Midbrain (tissue), 1 donor: ENCODE measurements at regions not wholly inside any gene's neighbourhood (a gene's known extent, or its start where the extent isn't known, plus 50 kb on each side); places are given as distances from the start of the nearest gene placed in this dataset.
"Not testable (repeated sequence)": the region's sequence is repeated elsewhere in the genome, so short reads cannot be mapped to it uniquely, and the experiment has no call there.

Experiments used
- DNase-seq: peaks from one replicate; lab custom pipeline; 2025; lab: John Stamatoyannopoulos, UW

DNA sequence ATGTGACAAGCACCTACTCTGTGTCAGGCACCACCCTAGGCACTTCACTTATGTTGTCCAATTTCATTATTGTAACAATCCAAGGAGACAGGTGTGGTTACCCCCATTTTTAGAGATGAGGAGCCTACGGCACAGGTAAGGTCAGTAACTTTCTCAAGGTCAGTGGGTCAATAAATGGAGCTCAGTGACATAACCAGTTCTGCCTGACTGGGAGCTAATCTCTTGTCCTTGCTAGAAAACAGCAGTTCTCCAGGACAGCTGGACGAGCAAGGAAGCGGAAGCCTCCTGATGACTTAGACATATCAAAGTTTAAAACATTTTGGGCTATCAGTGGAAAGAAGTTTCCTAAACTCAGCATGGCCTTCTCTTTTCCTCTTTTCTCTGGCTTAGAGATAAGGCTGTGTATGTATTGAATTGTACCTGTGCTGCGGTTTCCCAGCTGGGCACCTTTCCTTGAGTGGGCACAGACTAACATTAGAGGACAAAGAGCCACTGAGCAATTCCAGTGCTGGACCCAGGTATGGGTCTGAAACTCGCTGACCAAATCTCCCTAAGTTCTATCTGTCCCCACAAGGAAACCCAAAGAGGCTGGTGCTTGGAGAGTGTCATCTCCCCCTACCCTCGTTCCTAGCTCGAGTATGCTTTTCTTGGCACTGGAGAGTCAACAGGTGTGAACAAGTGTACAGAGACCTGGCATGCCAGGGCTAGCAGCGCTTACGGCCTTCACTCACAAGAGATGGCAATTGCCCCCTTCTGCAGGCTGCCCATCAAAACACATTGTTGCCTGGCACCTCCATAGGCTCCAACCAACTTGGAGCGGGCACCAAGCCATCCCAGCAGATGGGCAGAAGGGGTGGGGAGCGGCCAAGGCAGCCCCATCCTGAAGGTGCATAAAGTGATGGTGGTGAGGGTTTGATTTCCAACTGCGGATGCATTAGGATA is 456.1 kb upstream of the PROX1 start:
- no peak for DNase-seq

DNA sequence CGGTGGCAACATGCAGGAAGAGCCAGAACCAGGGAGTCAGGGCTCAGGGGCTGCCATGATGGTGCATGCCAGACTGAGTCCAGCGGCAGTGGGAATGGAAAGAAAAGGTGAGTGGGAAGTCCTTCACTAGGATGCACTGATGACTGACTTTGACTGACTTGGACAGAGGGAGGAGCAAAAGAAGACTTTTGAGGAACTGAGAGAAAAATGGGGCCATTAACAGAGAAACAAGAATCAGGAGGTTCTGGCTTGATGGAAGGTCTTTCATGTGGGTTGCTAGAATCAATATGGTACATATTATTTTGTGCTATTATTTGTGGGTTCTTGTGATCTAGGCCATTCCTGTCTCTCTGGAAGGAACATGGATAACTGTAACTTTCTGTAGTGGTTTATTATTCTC is 454.6 kb upstream of the PROX1 start:
- no peak for DNase-seq

- no peak for DNase-seq
Measured at GRCh38 chr1:213535679-213536078, 452.1 kb upstream of the PROX1 start.

GRCh38 chr1:213538251-213538650 is 449.5 kb upstream of the PROX1 start:
- no peak for DNase-seq

GRCh38 chr1:213539464-213539863 is 448.3 kb upstream of the PROX1 start:
- DNase-seq, result no peak

GRCh38 chr1:213541641-213542040 is 446.1 kb upstream of the PROX1 start:
- DNase-seq, result no peak

DNA sequence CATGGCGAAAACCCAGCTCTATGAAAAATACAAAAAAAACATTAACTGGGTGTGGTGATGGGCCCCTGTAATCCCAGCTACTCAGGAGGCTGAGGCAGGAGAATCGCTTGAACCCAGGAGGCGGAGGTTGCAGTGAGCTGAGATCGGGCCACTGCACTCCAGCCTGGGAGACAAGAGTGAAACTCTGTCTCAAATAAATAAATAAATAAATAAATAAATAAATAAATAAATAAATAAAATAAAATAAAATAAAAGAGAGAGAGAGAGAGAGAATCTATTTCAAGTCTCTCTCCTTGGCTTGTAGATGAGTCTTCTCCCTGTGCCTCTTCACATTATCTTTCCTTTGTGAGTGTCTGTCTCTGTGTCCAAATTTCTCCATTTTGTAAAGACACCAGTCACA is 442.6 kb upstream of the PROX1 start:
- DNase-seq, result not testable (repeated sequence)

DNA sequence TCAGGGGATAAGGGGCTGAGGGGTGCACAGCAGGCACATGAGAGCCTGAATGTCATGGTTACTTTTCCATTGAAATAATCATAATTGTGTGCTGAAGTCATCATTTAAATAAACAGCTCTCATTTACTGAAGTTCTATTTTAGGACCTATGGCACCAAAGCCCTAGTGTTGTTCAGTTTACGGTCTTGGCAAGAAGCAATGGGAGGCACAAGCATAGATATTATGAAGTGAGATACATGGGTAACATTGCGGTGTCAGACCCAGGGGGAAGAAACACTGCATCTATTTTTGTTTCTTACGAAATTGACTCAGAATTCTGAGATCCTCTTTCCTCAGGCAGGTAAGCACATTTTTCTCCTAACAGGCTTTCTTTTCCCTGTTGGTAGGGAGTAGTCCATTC is 437.8 kb upstream of the PROX1 start:
- no peak for DNase-seq

DNA sequence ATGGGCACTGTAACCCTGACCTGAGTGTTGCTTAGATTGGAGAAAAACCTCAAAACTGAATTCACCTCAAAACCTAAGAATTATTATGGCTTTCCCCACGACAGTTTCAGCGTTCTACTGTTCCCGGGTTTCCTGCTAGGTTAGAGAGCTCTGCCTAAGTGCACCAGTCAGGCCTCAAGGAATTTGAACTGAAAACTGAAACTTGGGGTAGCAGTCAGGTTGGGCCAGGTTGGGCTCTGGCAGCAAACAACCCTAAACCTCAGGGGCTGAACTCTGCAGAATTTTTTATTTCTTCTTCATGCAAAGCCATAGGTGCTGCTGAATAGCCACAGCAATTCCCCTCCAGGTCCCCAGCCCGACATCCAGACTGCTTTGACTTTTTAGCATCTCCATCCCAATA is 437.0 kb upstream of the PROX1 start:
- DNase-seq, result no peak

- no peak for DNase-seq
Measured at GRCh38 chr1:213552045-213552444, 435.7 kb upstream of the PROX1 start.

- DNase-seq, result no peak
Measured at GRCh38 chr1:213560226-213560625, 427.5 kb upstream of the PROX1 start.

- DNase-seq, result no peak
Measured at GRCh38 chr1:213561870-213562269, 425.9 kb upstream of the PROX1 start.

DNA sequence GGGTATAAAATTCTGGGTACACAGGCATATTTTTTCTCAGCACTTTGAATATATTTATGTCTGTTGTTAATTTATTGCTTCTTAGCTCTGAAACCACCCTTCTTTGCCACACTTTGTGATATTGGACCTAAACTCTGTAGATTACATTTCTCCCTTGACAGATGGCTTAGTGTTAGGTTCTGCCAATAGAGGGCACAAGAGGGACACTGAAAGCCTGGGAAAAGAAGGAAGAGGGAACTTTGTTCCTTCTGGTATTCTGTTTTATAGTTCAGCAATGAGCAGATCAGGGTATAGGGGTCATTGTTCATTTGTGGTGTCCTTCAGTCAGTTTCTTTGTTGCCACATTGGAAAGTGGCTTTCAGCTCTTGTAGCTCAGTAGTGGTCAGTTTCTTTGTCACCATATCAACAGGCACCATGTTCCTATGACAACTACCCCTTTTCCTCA is 423.5 kb upstream of the PROX1 start:
- DNase-seq, result no peak

DNA sequence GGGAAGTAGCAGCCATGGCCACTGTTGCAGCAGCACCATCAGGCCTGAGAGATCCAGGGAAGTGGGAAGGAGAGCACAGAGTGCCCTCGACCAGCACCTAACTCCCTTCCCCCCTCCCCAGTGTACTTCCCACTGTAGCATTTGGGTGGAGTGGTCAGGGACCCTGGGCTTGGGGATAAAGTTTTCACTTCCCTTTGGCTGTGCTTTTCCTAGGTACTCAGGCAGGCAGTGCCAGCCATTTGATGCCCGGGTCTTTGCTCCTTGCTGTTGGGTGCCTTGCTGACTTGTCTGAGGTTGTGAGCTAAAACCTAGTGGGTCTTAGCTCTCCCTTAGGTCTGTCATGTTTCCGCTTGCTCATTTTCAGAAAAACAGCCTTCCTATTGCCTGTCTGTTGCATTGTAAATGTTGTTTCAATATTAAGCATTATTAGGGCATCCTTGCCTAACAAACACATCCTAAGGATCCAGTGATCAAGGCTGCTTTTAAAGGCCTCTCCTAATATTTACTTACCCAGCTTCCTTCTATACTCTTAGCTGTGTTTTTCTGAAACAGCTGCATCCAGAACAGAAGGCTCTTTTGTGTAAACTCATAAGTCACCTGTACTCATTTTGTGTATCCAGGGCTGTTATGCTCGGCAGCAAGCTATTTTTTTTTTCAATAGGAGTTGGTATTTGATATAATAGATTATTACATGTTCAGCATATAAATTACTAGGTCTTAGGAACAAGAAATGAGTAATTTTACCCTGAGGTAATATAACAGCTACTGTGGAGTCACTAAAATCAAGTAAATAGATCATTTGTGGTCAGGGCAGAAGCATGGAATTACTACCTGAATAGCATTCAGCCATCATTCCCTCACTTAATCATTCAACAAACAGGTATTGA is 418.6 kb upstream of the PROX1 start:
- no peak for DNase-seq

DNA sequence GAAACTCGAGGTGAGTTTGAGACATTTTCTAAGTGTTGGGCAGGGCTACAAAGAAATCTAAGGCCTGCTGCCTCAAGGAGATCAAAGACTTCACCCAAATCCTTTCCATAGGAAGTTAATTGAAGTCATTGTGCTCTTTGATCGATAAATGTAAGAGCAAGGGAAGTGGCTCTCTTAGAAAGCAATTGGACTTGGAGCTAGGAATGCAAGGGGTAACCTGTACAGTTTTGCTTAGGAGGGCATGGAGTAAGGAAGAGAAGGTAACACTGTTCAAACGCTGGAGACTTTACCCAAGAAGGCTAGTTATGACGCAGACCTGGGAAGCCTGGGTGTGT is 418.0 kb upstream of the PROX1 start:
- no peak for DNase-seq

DNA sequence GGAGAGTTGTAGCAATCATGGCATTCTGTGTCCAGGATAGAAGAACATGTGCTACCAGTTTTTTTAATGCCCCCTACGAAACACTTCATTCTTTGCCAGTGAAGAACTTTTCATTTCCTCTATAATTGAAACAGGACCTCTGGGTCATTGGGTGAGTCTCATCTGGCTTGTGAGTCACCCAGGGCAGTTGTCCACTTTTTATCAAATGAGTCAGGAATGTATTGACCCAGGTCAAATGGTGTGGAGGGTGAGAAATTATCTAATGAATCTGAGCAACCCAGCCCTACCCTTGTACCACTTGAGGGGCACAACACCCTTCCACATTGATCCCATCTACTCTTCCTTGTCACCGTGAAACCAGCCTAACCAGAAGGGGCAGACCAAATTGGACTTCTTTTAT is 417.3 kb upstream of the PROX1 start:
- no peak for DNase-seq

DNA sequence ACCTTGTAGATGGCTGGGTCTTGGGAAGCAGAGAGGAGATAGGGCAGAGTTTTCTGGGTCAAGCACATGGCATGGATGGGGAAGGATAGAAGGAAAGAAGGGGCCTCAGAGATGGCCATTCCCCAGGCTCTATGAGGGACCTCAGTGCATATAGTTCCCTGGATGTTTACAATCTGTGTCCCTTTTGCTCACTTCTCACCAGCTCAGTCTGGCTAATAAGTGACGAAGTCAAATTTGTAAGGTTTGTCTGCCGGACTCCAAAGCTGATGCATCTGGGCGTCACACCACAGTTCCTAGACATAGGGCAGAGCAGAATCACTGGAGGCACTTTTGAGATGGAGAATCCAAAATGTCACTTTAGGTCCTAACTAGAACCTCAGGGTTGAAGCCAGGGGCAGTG is 416.4 kb upstream of the PROX1 start:
- DNase-seq, result no peak

GRCh38 chr1:213571843-213572242 is 415.9 kb upstream of the PROX1 start:
- no peak for DNase-seq

DNA sequence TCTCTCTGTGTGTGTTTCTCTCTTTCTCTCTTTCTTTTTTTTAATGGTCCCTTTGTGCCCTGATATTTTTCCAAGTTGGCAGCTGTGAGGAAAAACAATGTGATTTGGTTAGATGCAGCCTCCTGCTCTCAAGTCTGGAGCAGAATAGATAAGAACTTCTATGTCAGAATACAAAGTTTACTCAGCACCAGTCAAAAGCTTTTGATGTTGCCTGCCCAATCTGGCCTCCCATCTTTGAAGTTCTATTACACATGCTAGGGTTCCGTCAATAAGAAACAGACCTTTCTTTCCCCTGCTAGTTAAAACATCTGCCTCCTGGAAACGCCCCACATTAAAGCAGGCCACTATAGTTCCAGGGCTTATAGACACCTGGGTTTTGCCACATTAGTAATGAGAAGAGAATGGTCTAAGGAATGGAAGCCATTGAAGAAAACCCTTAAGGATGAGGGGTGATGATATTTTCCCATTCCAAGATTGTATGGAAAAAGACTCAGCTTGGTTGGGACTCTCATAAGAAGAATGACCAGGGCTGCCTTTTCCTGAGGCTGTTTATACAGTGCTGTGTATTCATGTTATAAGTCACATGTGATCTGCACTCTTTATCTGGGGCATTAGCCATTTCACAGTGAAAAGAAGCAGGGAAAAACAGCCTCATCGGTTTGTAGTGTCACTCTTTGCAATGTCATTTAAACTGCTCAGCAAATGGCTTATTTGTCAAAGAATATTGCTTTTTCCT is 414.7 kb upstream of the PROX1 start:
- DNase-seq, result no peak

GRCh38 chr1:213573648-213574009 is 414.1 kb upstream of the PROX1 start:
- DNase-seq, result no peak

DNA sequence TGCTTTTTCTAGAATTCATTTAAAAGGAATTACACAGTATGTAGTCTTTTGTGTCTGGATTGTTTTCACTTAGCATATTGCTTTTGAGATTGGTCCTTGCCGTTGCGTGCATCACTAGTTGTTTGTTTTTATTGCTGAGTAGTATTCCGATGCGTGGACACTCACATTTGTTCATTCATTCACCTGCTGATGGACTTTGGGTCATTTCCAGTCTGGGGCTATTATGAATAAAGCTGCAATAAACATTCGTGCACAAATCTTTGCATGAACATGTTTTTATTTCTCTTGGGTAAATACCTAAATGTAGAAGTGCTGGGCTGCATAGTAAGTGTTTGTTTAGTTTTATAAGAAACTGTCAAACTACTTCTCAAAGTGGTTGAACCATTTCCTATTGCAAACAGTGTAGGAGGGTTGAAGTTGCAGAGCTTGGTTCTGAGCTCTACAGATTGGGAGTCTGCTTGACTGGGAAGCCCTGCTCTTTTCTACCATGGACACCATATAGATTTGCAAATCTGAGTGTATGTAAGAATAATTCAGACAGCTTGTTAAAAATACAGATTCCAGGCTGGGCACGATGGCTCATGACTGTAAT is 404.7 kb upstream of the PROX1 start:
- DNase-seq, result no peak

GRCh38 chr1:213584272-213584671 is 403.5 kb upstream of the PROX1 start:
- DNase-seq, result no peak
